HCT116 (cell line): ENCODE measurements at regions not wholly inside any gene's neighbourhood (a gene's known extent, or its start where the extent isn't known, plus 50 kb on each side); places are given as distances from the start of the nearest gene placed in this dataset.

Experiments used
- ATAC-seq: fragments of 200-7000 bp; cut with Tn5 transposase; 2 replicates; pipeline ENCODE4 v1.9.1; 2020; ENCODE audit warnings: mild to moderate bottlenecking, moderate library complexity
- BruUV-seq: library from RNA; stranded (reverse); fragments of 400-500 nt; replicated peaks from 2 replicates; lab custom pipeline; 2021; lab: Mats Ljungman, UMichigan
- CTCF ChIA-PET: fragments of 300-600 bp; sonication (Branson Sonifier 250); formaldehyde crosslinking; loops from one replicate; lab custom pipeline; 2021; ENCODE audit warnings: antibody characterized with exemption; lab: Charles Lee
- POLR2A ChIA-PET: fragments of 300-600, 350-600 bp; sonication (Branson Sonifier 250); formaldehyde crosslinking; loops from one replicate; lab custom pipeline; 2021; ENCODE audit warnings: antibody characterized with exemption; lab: Charles Lee
- RAD21 ChIA-PET, 2 experiments: fragments of 300-600 bp; sonication (Branson Sonifier 250); formaldehyde crosslinking; loops; one replicate each; lab custom pipeline; 2023; ENCODE audit warnings: low total read pairs in 2 of 2; ENCODE audit not compliant: uncharacterized antibody in 2 of 2, unreplicated experiment in 2 of 2, low non-redundant PET in 1 of 2; lab: Charles Lee
- DNase-seq: peaks from one replicate; pipeline ENCODE4 v3.0.0-alpha.2; 2010; ENCODE audit warnings: low read depth, low spot score
- H2AFZ ChIP-seq: fragments of 200-600 bp; shearing (Covaris generic), sonication (generic); 2 replicates; pipeline ENCODE4 v1.6.1; 2017; ENCODE audit warnings: low read depth, mixed run types, mixed read lengths, antibody characterized with exemption, low read length; ENCODE audit not compliant: poor library complexity, severe bottlenecking
- H3K27ac ChIP-seq: 2 replicates; pipeline ENCODE4 v1.5.1; 2012; ENCODE audit warnings: low read depth, low read length
- H3K27me3 ChIP-seq: fragments of 200-600 bp; sonication (generic); 2 replicates; pipeline ENCODE4 v1.6.1; 2016; ENCODE audit warnings: mixed run types, low read length, mixed read lengths; ENCODE audit not compliant: insufficient read depth
- H3K36me3 ChIP-seq, 2 experiments: fragments of 200-500 bp in 1 of 2; fragments of 200-600 bp in 1 of 2; sonication (Bioruptor generic) in 1 of 2; sonication (generic) in 1 of 2; 2 replicates each; pipeline versions ENCODE4 v1.5.1 to v1.6.1; 2014 to 2016; ENCODE audit warnings: low read length in 2 of 2, inconsistent platforms in 1 of 2, mixed read lengths in 1 of 2, mixed run types in 1 of 2; ENCODE audit not compliant: insufficient read depth in 2 of 2, control insufficient read depth in 1 of 2
- H3K4me1 ChIP-seq, 2 experiments: fragments of 200-600 bp in 1 of 2; sonication (generic) in 1 of 2; 2 replicates each; pipeline versions ENCODE4 v1.5.1 to v1.6.1; 2012 to 2017; ENCODE audit warnings: low read length in 2 of 2, inconsistent platforms in 1 of 2, mild to moderate bottlenecking in 1 of 2, mixed read lengths in 1 of 2, mixed run types in 1 of 2, moderate library complexity in 1 of 2; ENCODE audit not compliant: insufficient read depth in 2 of 2, control insufficient read depth in 1 of 2
- H3K4me2 ChIP-seq: fragments of 200-600 bp; sonication (generic); 2 replicates; pipeline ENCODE4 v1.6.1; 2017; ENCODE audit warnings: mixed run types, low read length, mixed read lengths
- H3K4me3 ChIP-seq, 2 experiments: fragments of 200-600 bp in 1 of 2; sonication (generic) in 1 of 2; replicated peaks in 1 of 2; 2 replicates each; pipeline ENCODE4 v1.5.1; 2011 to 2016; ENCODE audit warnings: low read length in 2 of 2, control low read depth in 1 of 2, low read depth in 1 of 2, mild to moderate bottlenecking in 1 of 2, mixed read lengths in 1 of 2, mixed run types in 1 of 2
- H3K79me2 ChIP-seq: fragments of 200-600 bp; sonication (generic); 2 replicates; pipeline ENCODE4 v1.6.1; 2017; ENCODE audit warnings: mild to moderate bottlenecking, mixed run types, low read length, moderate library complexity, mixed read lengths; ENCODE audit not compliant: insufficient read depth
- H3K9ac ChIP-seq: fragments of 200-600 bp; sonication (generic); 2 replicates; pipeline ENCODE4 v1.6.1; 2016; ENCODE audit warnings: low read length, mixed read lengths
- H3K9me2 ChIP-seq: fragments of 200-600 bp; sonication (generic), shearing (Covaris generic); 2 replicates; pipeline ENCODE4 v1.6.1; 2017; ENCODE audit warnings: mixed run types, mild to moderate bottlenecking, moderate library complexity; ENCODE audit not compliant: insufficient read depth
- H3K9me3 ChIP-seq, 2 experiments: fragments of 200-500 bp in 1 of 2; fragments of 200-600 bp in 1 of 2; sonication (Bioruptor generic) in 1 of 2; sonication (generic) in 1 of 2; 2 replicates each; pipeline ENCODE4 v1.6.1; 2014 to 2017; ENCODE audit warnings: low read length in 2 of 2, mixed read lengths in 2 of 2, inconsistent platforms in 1 of 2, low read depth in 1 of 2, mild to moderate bottlenecking in 1 of 2, mixed run types in 1 of 2, moderate library complexity in 1 of 2; ENCODE audit not compliant: control insufficient read depth in 1 of 2, insufficient read depth in 1 of 2
- H4K20me1 ChIP-seq: fragments of 200-600 bp; sonication (generic), shearing (Covaris generic); 2 replicates; pipeline ENCODE4 v1.6.1; 2017; ENCODE audit warnings: mixed run types, mild to moderate bottlenecking, moderate library complexity; ENCODE audit not compliant: insufficient read depth
- CBX3 ChIP-seq: IDR thresholded peaks from 2 replicates; pipeline ENCODE4 v1.6.1; 2012; ENCODE audit warnings: low read depth
- EGR1 ChIP-seq: IDR thresholded peaks from 2 replicates; pipeline ENCODE4 v1.6.1; 2012; ENCODE audit warnings: low read depth
- ELF1 ChIP-seq: IDR thresholded peaks from 2 replicates; pipeline ENCODE4 v1.6.1; 2012; ENCODE audit warnings: low read depth, borderline replicate concordance
- EZH2 ChIP-seq: fragments of 200-600 bp; sonication (generic); IDR thresholded peaks from 2 replicates; pipeline ENCODE4 v1.6.1; 2017; ENCODE audit warnings: antibody characterized with exemption, mixed run types
- EZH2phosphoT487 ChIP-seq: fragments of 200-600 bp; IDR thresholded peaks from 2 replicates; pipeline ENCODE4 v1.6.1; 2018; ENCODE audit warnings: antibody characterized with exemption, borderline replicate concordance
- FOSL1 ChIP-seq: IDR thresholded peaks from 2 replicates; pipeline ENCODE4 v1.6.1; 2012; ENCODE audit warnings: low read depth
- POLR2A ChIP-seq: IDR thresholded peaks from 2 replicates; pipeline ENCODE4 v1.7.0; 2011; ENCODE audit warnings: borderline replicate concordance; ENCODE audit not compliant: insufficient read depth, insufficient read length; ENCODE audit errors: extremely low read depth
- POLR2AphosphoS5 ChIP-seq: IDR thresholded peaks from 2 replicates; pipeline ENCODE4 v1.6.1; 2011; ENCODE audit warnings: mild to moderate bottlenecking, low read depth, low read length, moderate library complexity
- RAD21 ChIP-seq: IDR thresholded peaks from 2 replicates; pipeline ENCODE4 v1.6.1; 2012; ENCODE audit warnings: low read depth, mild to moderate bottlenecking
- SP1 ChIP-seq: IDR thresholded peaks from 2 replicates; pipeline ENCODE4 v1.6.1; 2012; ENCODE audit warnings: low read depth
- SRF ChIP-seq: IDR thresholded peaks from 2 replicates; pipeline ENCODE4 v1.6.1; 2012; ENCODE audit warnings: low read depth
- ZFX ChIP-seq: fragments of 450-650 bp; IDR thresholded peaks from 2 replicates; pipeline ENCODE4 v1.6.1; 2017
- ZNF274 ChIP-seq: fragments of 200-500 bp; sonication (Bioruptor generic); IDR thresholded peaks from 2 replicates; pipeline ENCODE4 v1.6.1; 2014; ENCODE audit warnings: mild to moderate bottlenecking, low read depth, low read length, inconsistent platforms
- intact Hi-C: fragments of 100-400 bp; cut with micrococcal nuclease; formaldehyde crosslinking; loops from 2 replicates; pipeline ENCODE4 v1.10.0; 2022
- TF ChIP-seq, protein P1 (sequence below): IDR thresholded peaks from 2 replicates; pipeline ENCODE4 v1.6.1; 2012
- TF ChIP-seq, protein P2 (sequence below): IDR thresholded peaks from 2 replicates; pipeline ENCODE4 v1.6.1; 2012; ENCODE audit warnings: low read depth
- TF ChIP-seq, protein P3 (sequence below), 3 experiments: fragments of 200-600 bp in 1 of 3; sonication (generic) in 1 of 3; IDR thresholded peaks in 2 of 3; conservative IDR thresholded peaks in 1 of 3; 2 replicates each; pipeline ENCODE4 v1.5.1; 2012 to 2017; ENCODE audit warnings: low read depth in 2 of 3, low read length in 2 of 3, antibody characterized with exemption in 1 of 3, borderline replicate concordance in 1 of 3, control low read depth in 1 of 3, mild to moderate bottlenecking in 1 of 3, mixed read lengths in 1 of 3, mixed run types in 1 of 3, moderate library complexity in 1 of 3; ENCODE audit not compliant: insufficient read depth in 1 of 3
- TF ChIP-seq, protein P4 (sequence below): IDR thresholded peaks from 2 replicates; pipeline ENCODE4 v1.6.1; 2011; ENCODE audit warnings: mild to moderate bottlenecking, low read length, moderate library complexity; ENCODE audit not compliant: insufficient replicate concordance; ENCODE audit errors: extremely low read depth

DNA sequence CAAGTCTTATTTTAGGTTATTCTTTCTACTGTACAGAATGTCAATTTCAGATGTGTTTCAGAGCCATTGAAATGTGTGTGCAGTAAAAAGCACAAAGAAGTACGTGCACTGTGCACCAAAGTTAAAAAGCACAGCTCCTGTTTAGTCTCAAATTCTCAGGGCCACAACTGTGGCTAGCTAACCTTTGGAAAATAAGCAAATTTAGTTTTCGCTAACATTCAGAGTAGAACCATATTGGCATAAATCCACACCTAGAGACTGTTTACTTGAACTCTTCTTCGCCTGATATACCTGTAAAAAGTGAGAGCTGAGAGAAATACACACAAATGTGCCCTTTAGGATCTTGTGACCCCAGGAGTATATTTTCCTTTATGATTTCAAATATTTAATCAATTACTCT lies 353.9 kb downstream of the TFEC start:
- no peak overlapping the region for H3K9ac ChIP-seq
- DNase-seq (no peak), ATAC-seq (no peak)
- no peaks in the 10 kb centered on the region for H3K27me3 ChIP-seq
- peak overlapping the region; percentile 95 for H2AFZ ChIP-seq
- ChIA-PET CTCF (interaction anchor here (1.6 kb wide), 1 partner anchor 187 kb away, joined by 3 read pairs; no protein-coding TSS in a partner anchor), POLR2A (no interaction called here), RAD21 (no interaction called here)
- peaks cover 0 to 7% of the 10 kb centered on the region in 2 experiments; a peak in 1 of 4 replicates for H3K4me1 ChIP-seq
- TF ChIP-seq FOSL1, result no peak
- TF ChIP-seq ELF1, result no peak
- TF ChIP-seq, protein P1, sequence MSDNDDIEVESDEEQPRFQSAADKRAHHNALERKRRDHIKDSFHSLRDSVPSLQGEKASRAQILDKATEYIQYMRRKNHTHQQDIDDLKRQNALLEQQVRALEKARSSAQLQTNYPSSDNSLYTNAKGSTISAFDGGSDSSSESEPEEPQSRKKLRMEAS, result no peak
- no peak for TF ChIP-seq RAD21
- TF ChIP-seq SRF, result no peak
- TF ChIP-seq ZNF274, result no peak
- TF ChIP-seq ZFX, result no peak
- TF ChIP-seq SP1, result no peak
- TF ChIP-seq POLR2AphosphoS5, result no peak
- no peak for TF ChIP-seq EZH2
- TF ChIP-seq, protein P2, sequence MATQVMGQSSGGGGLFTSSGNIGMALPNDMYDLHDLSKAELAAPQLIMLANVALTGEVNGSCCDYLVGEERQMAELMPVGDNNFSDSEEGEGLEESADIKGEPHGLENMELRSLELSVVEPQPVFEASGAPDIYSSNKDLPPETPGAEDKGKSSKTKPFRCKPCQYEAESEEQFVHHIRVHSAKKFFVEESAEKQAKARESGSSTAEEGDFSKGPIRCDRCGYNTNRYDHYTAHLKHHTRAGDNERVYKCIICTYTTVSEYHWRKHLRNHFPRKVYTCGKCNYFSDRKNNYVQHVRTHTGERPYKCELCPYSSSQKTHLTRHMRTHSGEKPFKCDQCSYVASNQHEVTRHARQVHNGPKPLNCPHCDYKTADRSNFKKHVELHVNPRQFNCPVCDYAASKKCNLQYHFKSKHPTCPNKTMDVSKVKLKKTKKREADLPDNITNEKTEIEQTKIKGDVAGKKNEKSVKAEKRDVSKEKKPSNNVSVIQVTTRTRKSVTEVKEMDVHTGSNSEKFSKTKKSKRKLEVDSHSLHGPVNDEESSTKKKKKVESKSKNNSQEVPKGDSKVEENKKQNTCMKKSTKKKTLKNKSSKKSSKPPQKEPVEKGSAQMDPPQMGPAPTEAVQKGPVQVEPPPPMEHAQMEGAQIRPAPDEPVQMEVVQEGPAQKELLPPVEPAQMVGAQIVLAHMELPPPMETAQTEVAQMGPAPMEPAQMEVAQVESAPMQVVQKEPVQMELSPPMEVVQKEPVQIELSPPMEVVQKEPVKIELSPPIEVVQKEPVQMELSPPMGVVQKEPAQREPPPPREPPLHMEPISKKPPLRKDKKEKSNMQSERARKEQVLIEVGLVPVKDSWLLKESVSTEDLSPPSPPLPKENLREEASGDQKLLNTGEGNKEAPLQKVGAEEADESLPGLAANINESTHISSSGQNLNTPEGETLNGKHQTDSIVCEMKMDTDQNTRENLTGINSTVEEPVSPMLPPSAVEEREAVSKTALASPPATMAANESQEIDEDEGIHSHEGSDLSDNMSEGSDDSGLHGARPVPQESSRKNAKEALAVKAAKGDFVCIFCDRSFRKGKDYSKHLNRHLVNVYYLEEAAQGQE, result no peak
- no peak for TF ChIP-seq EZH2phosphoT487
- no peak for TF ChIP-seq POLR2A
- no peak for TF ChIP-seq CBX3
- TF ChIP-seq, protein P3, sequence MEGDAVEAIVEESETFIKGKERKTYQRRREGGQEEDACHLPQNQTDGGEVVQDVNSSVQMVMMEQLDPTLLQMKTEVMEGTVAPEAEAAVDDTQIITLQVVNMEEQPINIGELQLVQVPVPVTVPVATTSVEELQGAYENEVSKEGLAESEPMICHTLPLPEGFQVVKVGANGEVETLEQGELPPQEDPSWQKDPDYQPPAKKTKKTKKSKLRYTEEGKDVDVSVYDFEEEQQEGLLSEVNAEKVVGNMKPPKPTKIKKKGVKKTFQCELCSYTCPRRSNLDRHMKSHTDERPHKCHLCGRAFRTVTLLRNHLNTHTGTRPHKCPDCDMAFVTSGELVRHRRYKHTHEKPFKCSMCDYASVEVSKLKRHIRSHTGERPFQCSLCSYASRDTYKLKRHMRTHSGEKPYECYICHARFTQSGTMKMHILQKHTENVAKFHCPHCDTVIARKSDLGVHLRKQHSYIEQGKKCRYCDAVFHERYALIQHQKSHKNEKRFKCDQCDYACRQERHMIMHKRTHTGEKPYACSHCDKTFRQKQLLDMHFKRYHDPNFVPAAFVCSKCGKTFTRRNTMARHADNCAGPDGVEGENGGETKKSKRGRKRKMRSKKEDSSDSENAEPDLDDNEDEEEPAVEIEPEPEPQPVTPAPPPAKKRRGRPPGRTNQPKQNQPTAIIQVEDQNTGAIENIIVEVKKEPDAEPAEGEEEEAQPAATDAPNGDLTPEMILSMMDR (IDR thresholded peaks at IDR 0.05 in 2 of 3, conservative IDR thresholded peaks at IDR 0.05 in 1 of 3; ENCODE audit: borderline replicate concordance in 1 of 3, insufficient read depth in 1 of 3, low read depth in 2 of 3, low read length in 2 of 3), result no peak
- TF ChIP-seq, protein P4, sequence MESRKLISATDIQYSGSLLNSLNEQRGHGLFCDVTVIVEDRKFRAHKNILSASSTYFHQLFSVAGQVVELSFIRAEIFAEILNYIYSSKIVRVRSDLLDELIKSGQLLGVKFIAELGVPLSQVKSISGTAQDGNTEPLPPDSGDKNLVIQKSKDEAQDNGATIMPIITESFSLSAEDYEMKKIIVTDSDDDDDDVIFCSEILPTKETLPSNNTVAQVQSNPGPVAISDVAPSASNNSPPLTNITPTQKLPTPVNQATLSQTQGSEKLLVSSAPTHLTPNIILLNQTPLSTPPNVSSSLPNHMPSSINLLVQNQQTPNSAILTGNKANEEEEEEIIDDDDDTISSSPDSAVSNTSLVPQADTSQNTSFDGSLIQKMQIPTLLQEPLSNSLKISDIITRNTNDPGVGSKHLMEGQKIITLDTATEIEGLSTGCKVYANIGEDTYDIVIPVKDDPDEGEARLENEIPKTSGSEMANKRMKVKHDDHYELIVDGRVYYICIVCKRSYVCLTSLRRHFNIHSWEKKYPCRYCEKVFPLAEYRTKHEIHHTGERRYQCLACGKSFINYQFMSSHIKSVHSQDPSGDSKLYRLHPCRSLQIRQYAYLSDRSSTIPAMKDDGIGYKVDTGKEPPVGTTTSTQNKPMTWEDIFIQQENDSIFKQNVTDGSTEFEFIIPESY, result no peak
- TF ChIP-seq EGR1, result no peak
- no peaks in the 10 kb centered on the region for H3K9me2 ChIP-seq
- H3K4me3 ChIP-seq, result no peak overlapping the region
- H3K27ac ChIP-seq, result no peak overlapping the region
- H3K79me2 ChIP-seq, result no peaks in the 10 kb centered on the region
- H3K9me3 ChIP-seq, result no peaks in the 10 kb centered on the region
- peak overlapping the region; percentile 70 for H3K4me2 ChIP-seq
- intact Hi-C loops, result loop anchor here (5.0 to 10.0 kb wide), 2 partner anchors 809 to 1592 kb away; no protein-coding TSS in a partner anchor
- no peaks in the 10 kb centered on the region for H3K36me3 ChIP-seq
- BruUV-seq, result no TSS peak
- H4K20me1 ChIP-seq, result no peaks in the 10 kb centered on the region
